IMR-90 (cell line): ENCODE measurements at regions not wholly inside any gene's neighbourhood (a gene's known extent, or its start where the extent isn't known, plus 50 kb on each side); places are given as distances from the start of the nearest gene placed in this dataset.

Experiments used
- BHLHE40 ChIP-seq: fragments of 150-350 bp; IDR thresholded peaks from 2 replicates; pipeline ENCODE4 v1.6.1; 2016; ENCODE audit warnings: mild to moderate bottlenecking, low read depth, low read length
- CEBPB ChIP-seq: IDR thresholded peaks from 2 replicates; pipeline ENCODE4 v1.6.1; 2012; ENCODE audit warnings: low read depth, low read length, improper control_type of control experiment
- CHD1 ChIP-seq: IDR thresholded peaks from 2 replicates; pipeline ENCODE4 v1.6.1; 2012; ENCODE audit warnings: low read depth, low read length, improper control_type of control experiment
- CTCF ChIP-seq: conservative IDR thresholded peaks from 2 replicates; pipeline ENCODE4 v1.5.1; 2012; ENCODE audit warnings: mild to moderate bottlenecking, low read depth, low read length, improper control_type of control experiment
- MAFK ChIP-seq: IDR thresholded peaks from 2 replicates; pipeline ENCODE4 v1.6.1; 2012; ENCODE audit warnings: low read depth, low read length, improper control_type of control experiment
- MXI1 ChIP-seq: IDR thresholded peaks from 2 replicates; pipeline ENCODE4 v1.6.1; 2012; ENCODE audit warnings: low read depth, mild to moderate bottlenecking, low read length, moderate library complexity, borderline replicate concordance
- POLR2A ChIP-seq: IDR thresholded peaks from 2 replicates; pipeline ENCODE4 v1.6.1; 2012; ENCODE audit warnings: mild to moderate bottlenecking, low read depth, low read length
- RAD21 ChIP-seq: IDR thresholded peaks from 2 replicates; pipeline ENCODE4 v1.6.1; 2012; ENCODE audit warnings: low read length, improper control_type of control experiment
- RFX5 ChIP-seq: IDR thresholded peaks from 2 replicates; pipeline ENCODE4 v1.8.0; 2012; ENCODE audit warnings: low read depth, mild to moderate bottlenecking, low read length, moderate library complexity
- TF ChIP-seq, protein P1 (sequence below): fragments of 150-350 bp; IDR thresholded peaks from 2 replicates; pipeline ENCODE4 v1.6.1; 2017; ENCODE audit warnings: mild to moderate bottlenecking, antibody characterized with exemption, low read length, low read depth

GRCh38 chr3:21825684-21826083 lies 74.7 kb upstream of the ZNF385D start:
- TF ChIP-seq CTCF, result no peak
- no peak for TF ChIP-seq CHD1
- TF ChIP-seq POLR2A, result no peak
- no peak for TF ChIP-seq CEBPB
- no peak for TF ChIP-seq MXI1
- TF ChIP-seq RAD21, result no peak
- TF ChIP-seq MAFK, result no peak
- TF ChIP-seq, protein P1, sequence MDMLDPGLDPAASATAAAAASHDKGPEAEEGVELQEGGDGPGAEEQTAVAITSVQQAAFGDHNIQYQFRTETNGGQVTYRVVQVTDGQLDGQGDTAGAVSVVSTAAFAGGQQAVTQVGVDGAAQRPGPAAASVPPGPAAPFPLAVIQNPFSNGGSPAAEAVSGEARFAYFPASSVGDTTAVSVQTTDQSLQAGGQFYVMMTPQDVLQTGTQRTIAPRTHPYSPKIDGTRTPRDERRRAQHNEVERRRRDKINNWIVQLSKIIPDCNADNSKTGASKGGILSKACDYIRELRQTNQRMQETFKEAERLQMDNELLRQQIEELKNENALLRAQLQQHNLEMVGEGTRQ, result no peak
- no peak for TF ChIP-seq RFX5
- TF ChIP-seq BHLHE40, result no peak
